Muscle layer of duodenum (tissue), 2 donors: ENCODE measurements at regions not wholly inside any gene's neighbourhood (a gene's known extent, or its start where the extent isn't known, plus 50 kb on each side); places are given as distances from the start of the nearest gene placed in this dataset.

ENCODE experiments used
- H3K27ac ChIP-seq: one replicate; pipeline ENCODE4 v1.7.0; 2013; ENCODE audit warnings: mild to moderate bottlenecking, low read length
- H3K27me3 ChIP-seq: one replicate; pipeline ENCODE4 v1.7.0; 2013; ENCODE audit warnings: low read depth, mild to moderate bottlenecking, control low read depth, low read length
- H3K36me3 ChIP-seq, 2 donors: one replicate each; pipeline ENCODE4 v1.7.0; 2013; ENCODE audit warnings: low read length in 2 of 2, control low read depth in 1 of 2, mild to moderate bottlenecking in 1 of 2; ENCODE audit not compliant: insufficient read depth in 2 of 2, control insufficient read depth in 1 of 2
- H3K4me1 ChIP-seq, 2 donors: one replicate each; pipeline ENCODE4 v1.7.0; 2013; ENCODE audit warnings: low read length in 2 of 2, mild to moderate bottlenecking in 2 of 2, control low read depth in 1 of 2, moderate library complexity in 1 of 2; ENCODE audit not compliant: insufficient read depth in 2 of 2, control insufficient read depth in 1 of 2
- H3K4me3 ChIP-seq, 2 donors: one replicate each; pipeline ENCODE4 v1.7.0; 2013; ENCODE audit warnings: low read length in 2 of 2, low read depth in 1 of 2, mild to moderate bottlenecking in 1 of 2
- H3K9me3 ChIP-seq, 2 donors: one replicate each; pipeline ENCODE4 v1.7.0; 2013; ENCODE audit warnings: low read length in 2 of 2, control low read depth in 1 of 2, mild to moderate bottlenecking in 1 of 2; ENCODE audit not compliant: control insufficient read depth in 1 of 2
- donor health status: healthy.

DNA sequence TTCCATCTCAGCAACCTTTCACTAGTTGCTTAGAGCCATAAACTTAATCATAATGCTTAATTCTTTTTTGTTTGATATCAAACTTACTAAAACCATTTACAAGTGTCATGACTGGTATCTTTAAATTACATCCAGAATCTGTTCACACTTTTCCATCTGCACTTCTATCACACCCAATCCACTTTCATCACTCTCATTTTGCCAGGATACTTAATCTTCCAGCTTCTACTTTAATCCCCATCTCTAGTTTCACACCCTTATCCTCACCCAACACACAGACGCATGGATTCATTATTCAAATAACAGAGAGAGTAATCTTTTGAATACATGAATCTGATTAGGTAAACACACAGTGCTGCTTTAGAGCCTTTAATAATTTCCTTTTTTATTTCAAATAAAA is 828.4 kb downstream of the HACE1 start:
- Histone ChIP-seq H3K36me3 (no peaks in the 10 kb centered on the region), H3K4me3 (no peak overlapping the region), H3K27me3 (no peaks in the 10 kb centered on the region), H3K4me1 (no peaks in the 10 kb centered on the region), H3K9me3 (no peaks in the 10 kb centered on the region), H3K27ac (no peak overlapping the region)

DNA sequence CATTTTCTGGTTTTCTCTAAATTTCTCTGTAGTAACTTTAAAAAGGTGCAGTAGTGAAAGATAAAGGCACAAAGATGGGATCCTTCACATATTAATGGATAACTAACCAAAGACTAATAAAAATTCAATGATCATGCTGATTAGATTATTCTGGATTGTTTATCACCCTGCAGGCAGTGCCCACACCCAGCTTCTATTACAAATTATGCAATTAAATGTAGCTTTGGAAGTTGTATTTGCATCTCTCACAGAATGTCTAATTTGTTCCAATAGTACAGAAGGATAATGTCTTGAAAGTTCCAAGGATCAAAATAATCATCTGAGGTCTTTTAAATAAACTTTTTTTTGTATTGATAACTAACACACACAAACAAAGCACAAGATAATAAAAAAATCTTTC is 837.6 kb downstream of the HACE1 start:
- Histone ChIP-seq H3K4me1 (no peaks in the 10 kb centered on the region), H3K9me3 (no peaks in the 10 kb centered on the region), H3K27ac (no peak overlapping the region), H3K36me3 (no peaks in the 10 kb centered on the region), H3K4me3 (no peak overlapping the region), H3K27me3 (no peaks in the 10 kb centered on the region)

DNA sequence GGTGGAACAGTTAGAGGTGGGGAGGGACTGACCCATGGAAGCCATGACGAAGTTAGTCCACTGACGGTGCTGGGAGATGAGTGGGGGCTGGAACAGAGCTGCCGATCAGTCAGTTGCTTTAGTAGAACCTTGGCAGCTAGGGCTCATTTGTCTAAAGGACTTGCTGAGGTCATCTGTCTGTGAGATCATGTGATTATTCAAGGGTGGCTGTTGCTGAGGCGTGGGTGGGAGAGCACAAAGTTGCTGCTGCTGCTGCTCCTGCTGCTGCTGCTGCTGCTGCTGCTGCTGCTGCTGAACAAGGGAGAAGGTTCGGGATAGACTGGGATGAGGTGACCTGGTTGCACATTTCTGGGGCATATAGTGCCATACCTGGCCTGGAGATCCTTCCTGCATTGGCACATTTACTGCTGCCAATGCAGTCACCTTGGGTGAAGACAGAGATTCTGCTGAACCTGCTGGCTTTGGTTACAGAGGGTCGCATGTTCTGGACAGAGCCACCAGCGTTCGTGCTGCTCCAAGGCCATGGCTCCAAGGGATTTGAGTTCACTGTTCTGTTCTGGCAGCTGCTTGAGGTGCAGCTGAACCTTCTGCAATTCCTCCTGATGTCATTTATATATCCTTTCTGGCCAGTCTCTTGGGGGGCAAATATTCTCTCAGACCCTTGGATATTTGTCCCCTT is 840.5 kb downstream of the HACE1 start:
- no peaks in the 10 kb centered on the region for H3K27me3 ChIP-seq
- H3K36me3 ChIP-seq, result no peaks in the 10 kb centered on the region
- H3K9me3 ChIP-seq, result no peaks in the 10 kb centered on the region
- H3K27ac ChIP-seq, result no peak overlapping the region
- H3K4me3 ChIP-seq, result no peak overlapping the region
- no peaks in the 10 kb centered on the region for H3K4me1 ChIP-seq

DNA sequence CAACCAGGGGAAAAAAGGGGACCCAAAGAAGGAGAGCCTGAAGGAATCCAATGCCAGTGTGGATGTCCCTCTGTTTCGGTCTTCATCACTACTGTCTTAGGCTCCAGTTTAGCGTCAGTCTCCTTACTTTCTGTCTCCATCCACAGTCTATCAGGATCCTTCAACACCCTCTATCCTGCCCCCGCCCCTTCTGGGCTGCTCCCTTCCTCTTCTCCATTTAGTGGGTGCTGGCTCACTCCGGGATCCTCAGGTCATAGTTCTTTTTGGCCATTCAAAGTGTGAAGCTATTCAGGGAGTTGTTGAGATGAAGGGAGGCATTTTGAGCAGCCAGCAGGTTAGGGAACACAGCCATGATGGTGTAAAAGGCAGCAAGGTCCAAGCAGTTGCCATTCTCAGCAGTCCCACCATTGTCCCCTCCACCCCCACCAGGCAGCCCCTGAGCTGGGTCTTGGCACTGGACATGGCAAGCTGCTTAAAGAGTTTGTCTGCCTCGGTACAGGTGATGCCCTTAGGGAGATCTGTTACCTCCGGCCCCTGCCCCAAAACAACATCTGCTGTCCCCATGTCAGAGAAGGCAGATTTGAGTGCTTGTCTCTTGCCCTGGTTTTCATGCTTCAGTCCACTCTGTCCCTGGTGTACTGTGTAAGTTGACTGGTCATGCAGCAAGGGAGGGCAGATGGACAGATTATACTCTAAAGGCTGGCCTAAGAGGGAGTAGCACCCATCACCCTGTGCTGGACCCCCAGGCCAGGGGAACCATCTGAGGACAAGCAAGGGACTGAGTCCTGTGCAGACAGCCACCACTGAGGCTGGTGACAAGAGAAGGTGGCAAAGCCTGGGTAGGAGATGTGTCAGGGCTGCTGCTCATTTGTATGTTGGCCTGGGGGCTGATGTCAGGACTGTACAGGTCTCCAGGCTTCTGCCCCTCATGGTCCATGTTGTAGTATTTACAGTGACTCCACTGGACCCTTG is 842.0 kb downstream of the HACE1 start:
- Histone ChIP-seq H3K27ac (no peak overlapping the region), H3K27me3 (no peaks in the 10 kb centered on the region), H3K36me3 (no peaks in the 10 kb centered on the region), H3K4me1 (no peaks in the 10 kb centered on the region), H3K4me3 (no peak overlapping the region), H3K9me3 (no peaks in the 10 kb centered on the region)

DNA sequence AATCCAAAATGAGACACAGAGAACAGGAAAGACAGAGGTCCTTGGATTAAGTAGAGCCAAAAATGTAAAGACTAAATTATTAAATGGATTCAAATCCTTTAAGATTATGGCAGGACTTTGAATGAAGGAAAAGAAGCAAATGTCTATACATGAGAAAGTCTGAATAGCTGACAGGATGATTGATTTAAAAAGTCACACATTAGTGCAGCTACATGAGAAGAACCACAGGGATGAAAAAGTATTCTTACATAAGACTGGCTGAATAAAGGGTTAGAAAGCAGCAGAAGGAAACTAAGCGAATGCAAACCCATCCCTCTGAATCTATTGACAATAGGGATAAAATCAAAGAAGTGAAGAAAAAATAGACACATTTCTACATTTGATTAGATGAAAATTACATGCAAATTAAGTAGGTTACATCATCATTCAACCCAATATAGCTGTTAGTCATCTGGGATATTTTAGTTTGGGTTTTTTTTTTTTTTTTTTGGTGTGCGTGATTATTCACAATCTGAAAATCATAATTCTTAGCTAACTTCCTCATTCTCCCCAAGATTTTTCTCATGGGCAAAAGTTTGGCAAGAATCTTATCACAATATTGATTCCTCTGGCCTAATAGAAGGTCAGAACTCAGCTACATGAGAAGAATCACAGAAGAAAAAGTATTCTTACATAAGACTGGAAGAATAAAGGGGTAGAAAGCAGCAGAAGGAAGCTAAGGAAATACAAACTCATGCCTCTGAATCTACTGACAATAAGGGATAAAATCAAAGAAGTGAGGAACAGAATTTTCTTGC is 845.4 kb downstream of the HACE1 start:
- no peak overlapping the region for H3K27ac ChIP-seq
- no peaks in the 10 kb centered on the region for H3K4me1 ChIP-seq
- H3K9me3 ChIP-seq, result no peaks in the 10 kb centered on the region
- no peaks in the 10 kb centered on the region for H3K36me3 ChIP-seq
- no peak overlapping the region for H3K4me3 ChIP-seq
- no peaks in the 10 kb centered on the region for H3K27me3 ChIP-seq

DNA sequence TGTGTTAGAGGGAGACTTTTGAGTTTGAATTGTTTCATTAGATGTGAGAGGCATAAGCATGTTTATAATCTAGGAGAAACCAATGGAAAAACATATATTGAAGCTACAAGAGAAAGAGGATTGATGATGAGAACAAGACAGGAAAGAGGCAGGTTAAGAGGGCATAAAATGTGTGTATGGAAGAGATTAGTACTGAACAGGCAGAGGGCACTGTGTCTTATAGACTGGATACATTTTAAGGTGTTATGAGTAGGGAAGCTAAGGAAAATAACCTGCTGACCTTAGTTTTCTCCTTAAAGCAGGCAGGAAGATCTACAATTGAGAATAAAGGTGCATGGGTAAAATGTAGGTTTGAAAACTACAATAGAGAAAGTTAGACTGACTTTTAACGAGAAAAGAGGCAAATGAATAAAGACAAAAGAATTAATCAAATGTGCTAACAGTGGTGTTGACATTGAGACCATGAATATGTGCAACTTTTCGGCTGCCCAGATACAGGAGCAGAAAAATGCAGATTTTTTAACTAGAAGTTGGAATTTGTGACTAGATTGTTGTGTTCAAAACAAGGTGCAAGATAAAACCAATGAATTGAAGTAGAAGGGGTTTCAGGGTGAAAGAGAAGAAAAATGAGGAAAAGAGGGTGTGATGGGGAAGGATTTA is 846.3 kb downstream of the HACE1 start:
- Histone ChIP-seq H3K9me3 (no peaks in the 10 kb centered on the region), H3K27ac (no peak overlapping the region), H3K27me3 (no peaks in the 10 kb centered on the region), H3K36me3 (no peaks in the 10 kb centered on the region), H3K4me1 (no peaks in the 10 kb centered on the region), H3K4me3 (no peak overlapping the region)

DNA sequence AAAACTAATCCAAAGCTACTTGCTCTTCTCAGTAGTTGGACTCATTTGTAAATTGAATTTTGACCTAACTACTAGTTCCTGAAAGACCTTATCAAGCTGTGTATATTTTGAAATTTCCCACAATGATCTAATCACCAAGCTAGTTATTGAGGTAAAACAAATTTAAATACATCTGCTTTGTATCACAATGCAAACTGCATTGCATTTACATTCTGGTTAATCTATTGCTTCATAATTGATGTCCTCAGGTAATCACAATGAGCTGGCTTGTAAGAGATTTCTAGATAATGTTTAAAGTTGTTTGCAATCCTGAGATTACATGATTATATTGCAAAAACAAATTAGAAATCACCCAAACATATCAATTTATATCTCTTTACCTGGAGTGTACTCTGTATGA is 848.8 kb downstream of the HACE1 start:
- Histone ChIP-seq H3K4me3 (no peak overlapping the region), H3K36me3 (no peaks in the 10 kb centered on the region), H3K27ac (no peak overlapping the region), H3K9me3 (no peaks in the 10 kb centered on the region), H3K4me1 (no peaks in the 10 kb centered on the region), H3K27me3 (no peaks in the 10 kb centered on the region)

DNA sequence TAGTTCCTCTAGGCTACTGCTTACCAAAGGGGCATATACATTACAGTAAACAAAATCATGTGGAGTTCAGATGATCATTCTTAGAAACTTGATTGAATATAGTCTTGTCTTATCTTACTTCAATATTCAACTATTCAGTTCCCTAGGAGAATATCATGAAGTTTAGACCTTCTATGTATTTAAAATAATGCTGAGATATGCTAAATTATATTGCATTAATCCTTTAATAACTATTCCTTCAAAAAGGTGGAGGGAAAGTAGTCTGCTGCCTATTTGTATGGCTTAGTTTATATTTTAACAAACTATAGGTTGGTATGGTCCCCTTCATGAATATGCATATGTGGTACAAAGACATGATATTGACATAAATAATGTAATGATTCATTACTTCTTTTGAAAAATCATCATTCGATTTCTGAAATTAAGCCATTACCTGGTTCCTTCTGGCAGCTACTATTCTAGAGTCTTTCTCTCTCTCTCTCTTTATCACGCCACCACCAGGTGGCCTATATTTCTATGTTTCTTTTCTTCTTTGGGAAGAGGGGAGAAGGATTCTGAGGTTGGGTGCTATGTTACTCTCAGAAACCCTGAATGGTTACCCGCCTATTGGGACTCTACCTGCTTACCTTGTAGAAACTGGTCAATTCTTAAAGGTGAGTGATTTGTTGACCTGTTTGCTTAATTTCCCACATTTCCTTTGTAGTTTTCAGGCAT is 855.8 kb downstream of the HACE1 start:
- H3K36me3 ChIP-seq, result no peaks in the 10 kb centered on the region
- H3K9me3 ChIP-seq, result no peaks in the 10 kb centered on the region
- H3K4me1 ChIP-seq, result no peaks in the 10 kb centered on the region
- no peak overlapping the region for H3K27ac ChIP-seq
- no peak overlapping the region for H3K4me3 ChIP-seq
- H3K27me3 ChIP-seq, result no peaks in the 10 kb centered on the region

DNA sequence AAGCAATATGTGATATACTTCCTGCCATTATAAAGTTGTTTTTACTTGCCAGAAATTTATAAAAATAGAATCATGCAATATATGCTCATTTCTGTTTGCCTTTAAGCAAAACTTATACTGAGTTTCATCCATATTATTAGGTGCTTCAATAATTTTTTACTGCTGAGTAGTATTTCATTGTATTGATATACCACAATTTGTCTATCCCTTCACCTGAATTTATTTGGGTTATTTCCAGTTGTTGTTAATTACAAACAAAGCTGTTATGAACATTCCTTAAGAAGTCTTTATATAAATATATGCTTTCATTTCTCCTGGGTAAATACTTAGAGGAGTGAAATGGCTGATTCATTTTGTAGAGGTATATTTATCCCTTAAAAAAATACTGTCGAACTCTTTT is 864.1 kb downstream of the HACE1 start:
- no peaks in the 10 kb centered on the region for H3K27me3 ChIP-seq
- H3K36me3 ChIP-seq, result no peaks in the 10 kb centered on the region
- H3K4me1 ChIP-seq, result no peaks in the 10 kb centered on the region
- no peak overlapping the region for H3K27ac ChIP-seq
- H3K4me3 ChIP-seq, result no peak overlapping the region
- no peaks in the 10 kb centered on the region for H3K9me3 ChIP-seq

DNA sequence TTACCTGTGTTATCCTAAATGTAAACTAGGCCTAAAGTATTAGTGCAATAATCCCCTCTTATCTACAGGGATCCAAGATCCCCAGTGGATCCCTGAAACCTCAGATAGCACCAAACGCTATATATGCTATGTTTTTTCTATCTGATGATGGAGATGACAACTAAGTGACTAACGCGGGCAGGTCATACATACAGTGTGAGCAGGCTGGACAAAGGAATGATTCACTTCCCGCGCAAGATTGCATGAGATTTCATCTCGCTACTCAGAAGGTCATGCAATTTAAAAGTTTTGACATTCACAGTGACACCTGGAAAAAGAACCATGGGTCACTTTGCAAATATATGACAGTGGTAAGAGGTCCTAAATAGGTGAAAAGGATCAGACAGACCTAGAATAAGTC is 875.9 kb downstream of the HACE1 start:
- H3K27ac ChIP-seq, result no peak overlapping the region
- H3K27me3 ChIP-seq, result no peaks in the 10 kb centered on the region
- H3K36me3 ChIP-seq, result no peaks in the 10 kb centered on the region

More for the DNA sequence above, 875.9 kb downstream of the HACE1 start:
- no peak overlapping the region for H3K4me3 ChIP-seq
- H3K9me3 ChIP-seq, result no peaks in the 10 kb centered on the region
- no peaks in the 10 kb centered on the region for H3K4me1 ChIP-seq
